Upper lobe of left lung (tissue), 4 donors: ENCODE measurements at regions not wholly inside any gene's neighbourhood (a gene's known extent, or its start where the extent isn't known, plus 50 kb on each side); places are given as distances from the start of the nearest gene placed in this dataset.

Source experiments
- CTCF ChIP-seq, 6 experiments: fragments of 450-650 bp in 4 of 6; fragments of 200-600 bp in 2 of 6; sonication (generic) in 2 of 6; IDR thresholded peaks; one replicate each; pipeline ENCODE4 v1.5.1; 2016 to 2019; ENCODE audit warnings: antibody characterized with exemption in 6 of 6
- POLR2AphosphoS5 ChIP-seq, 2 donors: sonication (generic); formaldehyde crosslinking; IDR thresholded peaks; one replicate each; pipeline ENCODE4 v1.5.1; 2017; ENCODE audit warnings: antibody characterized with exemption in 2 of 2

DNA sequence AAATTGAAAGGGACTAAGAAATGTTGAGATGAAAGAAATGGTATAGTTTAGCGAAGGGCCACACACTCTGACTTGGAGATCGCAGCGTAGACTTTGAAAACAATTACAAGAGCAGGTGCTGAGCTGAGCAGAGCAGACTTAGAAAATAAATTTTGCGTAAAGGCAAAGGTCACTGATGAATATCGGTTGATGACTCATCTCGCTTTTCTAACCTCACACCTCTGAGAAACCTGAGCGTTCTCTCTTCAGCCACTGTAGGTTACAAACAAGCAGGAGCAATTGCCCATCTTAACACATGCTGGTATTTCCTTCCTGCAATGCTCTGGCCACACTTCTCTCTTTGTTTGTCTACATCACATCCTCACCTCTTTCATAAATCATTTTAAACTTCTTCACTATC lies 190.6 kb upstream of the C9orf72 start:
- no peak for TF ChIP-seq CTCF (IDR thresholded peaks at IDR 0.05)
- no peak for TF ChIP-seq POLR2AphosphoS5 (IDR thresholded peaks at IDR 0.05)
